GM18511 (cell line): ENCODE measurements at regions not wholly inside any gene's neighbourhood (a gene's known extent, or its start where the extent isn't known, plus 50 kb on each side); places are given as distances from the start of the nearest gene placed in this dataset.
"Not testable (repeated sequence)": the region's sequence is repeated elsewhere in the genome, so short reads cannot be mapped to it uniquely, and the experiment has no call there.

ENCODE experiments used
- ATAC-seq: cut with Tn5 transposase; IDR thresholded peaks from one replicate; pipeline ENCODE4 v1.9.1; 2021; ENCODE audit warnings: mild to moderate bottlenecking, moderate library complexity; ENCODE audit not compliant: unreplicated experiment

- no peak for ATAC-seq
Observed at GRCh38 chr5:1638658-1639400, 115.1 kb upstream of the LPCAT1 start.

- ATAC-seq: no peak
Observed at GRCh38 chr5:1637639-1638481, 114.1 kb upstream of the LPCAT1 start.

DNA sequence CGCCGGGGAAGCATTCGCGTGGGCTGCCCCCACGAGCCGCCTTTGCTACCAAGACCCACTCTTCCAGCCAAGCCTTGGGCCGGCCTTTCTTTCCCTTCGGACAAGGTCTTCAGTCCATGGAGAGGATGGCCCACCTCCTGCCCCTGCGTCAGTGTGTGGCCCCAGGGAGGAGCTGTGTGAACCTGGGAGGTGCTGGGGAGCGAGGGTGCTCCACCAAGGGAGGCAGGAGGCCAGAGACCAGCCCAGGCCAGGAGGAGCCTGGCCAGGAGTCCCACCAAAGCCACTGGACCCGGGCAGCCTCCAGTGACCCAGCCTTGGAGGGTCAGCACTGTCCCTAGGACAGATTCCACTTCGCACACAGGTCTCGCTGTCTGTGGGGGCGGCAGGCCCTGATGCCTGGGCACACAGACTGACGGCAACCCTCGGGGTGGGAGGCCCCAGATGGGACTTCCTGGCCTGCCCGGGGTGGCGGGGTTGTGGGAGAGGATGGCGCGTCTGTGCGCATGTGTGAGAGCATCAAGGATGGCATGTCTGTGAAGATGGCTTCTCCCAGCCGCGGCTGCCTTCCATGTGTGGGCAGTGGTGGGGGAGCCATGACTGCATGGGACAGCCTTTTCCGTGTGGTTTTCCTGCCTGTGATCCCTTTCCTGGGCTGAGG lies 113.3 kb upstream of the LPCAT1 start:
- ATAC-seq: no peak

- not testable (repeated sequence) for ATAC-seq
Observed at GRCh38 chr5:1636208-1636770, 112.5 kb upstream of the LPCAT1 start.

- ATAC-seq: not testable (repeated sequence)
Observed at GRCh38 chr5:1635477-1635876, 111.7 kb upstream of the LPCAT1 start.

DNA sequence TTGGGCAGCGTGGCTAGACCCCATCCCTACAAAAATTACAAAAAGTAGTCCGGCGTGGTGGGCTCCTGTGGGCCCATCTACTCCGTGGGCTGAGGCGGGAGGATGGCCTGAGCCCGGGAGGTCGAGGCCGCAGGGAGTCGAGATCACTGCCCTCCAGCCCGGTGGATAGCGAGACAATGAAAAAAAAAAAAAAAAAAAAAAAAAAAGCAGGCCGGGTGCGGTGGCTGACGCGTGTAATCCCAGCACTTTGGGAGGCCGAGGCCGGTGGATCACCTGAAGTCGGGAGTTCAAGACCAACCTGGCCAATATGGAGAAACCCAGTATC lies 110.5 kb upstream of the LPCAT1 start:
- no peak for ATAC-seq

DNA sequence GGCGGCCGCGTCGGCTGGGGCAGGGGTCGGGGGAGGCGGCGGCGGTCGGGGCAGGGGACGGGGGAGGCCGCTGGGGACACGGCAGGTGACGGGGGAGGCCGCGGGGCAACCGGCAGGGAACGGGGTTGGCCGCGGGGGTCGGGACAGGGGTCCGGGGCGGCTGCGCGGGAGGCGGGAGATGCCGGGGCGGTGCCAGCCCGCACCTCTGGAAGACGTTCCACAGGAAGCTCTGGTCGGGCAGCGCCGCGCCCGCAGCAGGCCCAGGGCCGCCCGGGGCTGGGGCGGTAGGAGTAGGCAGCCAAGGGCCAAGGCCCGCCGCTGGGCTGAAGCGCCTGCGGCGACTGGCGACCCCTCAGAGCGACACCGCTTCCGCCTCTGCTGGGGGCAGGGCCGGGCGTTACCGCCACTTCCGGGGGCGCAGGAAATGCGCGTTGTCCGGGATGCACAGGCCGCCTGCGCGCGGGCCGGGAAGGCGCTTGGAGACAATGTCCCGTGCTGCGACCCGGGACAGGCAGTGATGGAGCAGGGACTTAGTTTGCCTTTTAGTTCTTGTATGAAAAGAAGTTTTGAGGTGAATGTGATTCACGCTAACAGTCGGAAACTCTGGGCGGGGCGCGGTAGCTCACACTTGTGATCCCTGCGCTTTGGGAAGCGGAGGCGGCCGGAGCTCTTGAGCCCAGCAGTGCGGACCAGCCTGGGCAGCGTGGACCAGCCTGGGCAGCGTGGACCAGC lies 110.0 kb upstream of the LPCAT1 start:
- peak; percentile 99 for ATAC-seq

DNA sequence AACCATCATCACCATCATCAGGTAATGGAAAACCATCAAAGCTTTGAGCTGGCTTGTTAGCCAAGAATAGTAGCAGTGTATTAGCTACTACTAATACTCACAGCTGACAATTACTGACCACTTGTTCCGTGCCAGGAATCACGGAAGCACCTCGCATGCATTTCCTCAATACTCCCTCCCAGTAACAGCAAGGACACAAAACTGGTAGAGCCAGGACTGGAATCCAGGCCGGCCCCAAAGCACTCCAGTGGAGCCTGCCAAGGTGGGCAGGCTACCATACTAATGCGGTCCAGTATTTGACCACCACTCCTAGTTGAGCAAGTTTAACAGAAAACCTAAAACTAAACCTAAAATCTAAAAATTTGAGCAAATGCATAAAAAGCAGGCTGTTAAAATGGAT lies 107.2 kb upstream of the LPCAT1 start:
- not testable (repeated sequence) for ATAC-seq

GRCh38 chr5:1626397-1626796 lies 102.6 kb upstream of the LPCAT1 start:
- ATAC-seq: not testable (repeated sequence)

GRCh38 chr5:1619531-1619930 lies 95.8 kb upstream of the LPCAT1 start:
- ATAC-seq: not testable (repeated sequence)

DNA sequence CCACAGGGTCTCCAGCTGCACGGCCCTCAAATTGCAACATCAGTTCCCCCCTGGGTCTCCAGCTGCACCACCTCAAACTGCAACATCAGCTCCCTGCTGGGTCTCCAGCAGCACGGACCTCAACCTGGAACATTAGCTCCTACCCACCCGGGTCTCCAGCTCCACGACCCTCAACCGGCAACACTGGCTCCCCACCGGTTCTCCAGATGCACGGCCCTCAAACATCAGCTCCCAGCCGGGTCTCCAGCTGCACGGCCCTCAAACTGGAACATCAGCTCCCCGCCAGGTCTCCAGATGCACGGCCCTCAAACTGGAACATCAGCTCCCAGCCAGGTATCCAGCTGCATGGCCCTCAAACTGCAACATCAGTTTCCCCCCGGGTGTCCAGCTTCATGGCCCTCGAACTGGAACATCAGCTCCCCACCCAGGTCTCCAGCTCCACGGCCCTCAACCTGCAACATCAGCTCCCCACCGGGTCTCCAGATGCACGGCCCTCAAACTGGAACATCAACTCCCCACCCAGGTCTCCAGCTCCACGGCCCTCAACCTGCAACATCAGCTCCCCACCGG lies 94.6 kb upstream of the LPCAT1 start:
- ATAC-seq: not testable (repeated sequence)

DNA sequence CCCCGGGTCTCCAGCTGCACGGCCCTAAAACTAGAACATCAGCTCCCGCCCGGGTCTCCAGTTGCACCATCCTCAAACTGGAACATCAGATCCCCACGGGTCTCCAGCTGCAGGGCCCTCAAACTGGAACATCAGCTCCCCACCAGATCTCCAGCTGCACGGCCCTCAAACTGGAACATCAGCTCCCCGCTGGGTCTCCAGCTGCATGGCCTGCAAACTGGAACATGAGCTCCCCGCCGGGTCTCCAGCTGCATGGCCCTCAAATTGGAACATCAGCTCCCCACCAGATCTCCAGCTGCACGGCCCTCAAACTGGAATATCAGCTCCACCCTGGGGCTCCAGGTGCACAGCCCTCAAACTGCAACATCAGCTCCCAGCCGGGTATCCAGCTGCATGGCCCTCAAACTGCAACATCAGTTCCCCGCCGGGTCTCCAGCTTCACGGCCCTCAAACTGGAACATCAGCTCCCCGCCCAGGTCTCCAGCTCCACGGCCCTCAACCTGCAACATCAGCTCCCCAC lies 93.5 kb upstream of the LPCAT1 start:
- ATAC-seq: not testable (repeated sequence)

- not testable (repeated sequence) for ATAC-seq
Observed at GRCh38 chr5:1613515-1613914, 89.8 kb upstream of the LPCAT1 start.

DNA sequence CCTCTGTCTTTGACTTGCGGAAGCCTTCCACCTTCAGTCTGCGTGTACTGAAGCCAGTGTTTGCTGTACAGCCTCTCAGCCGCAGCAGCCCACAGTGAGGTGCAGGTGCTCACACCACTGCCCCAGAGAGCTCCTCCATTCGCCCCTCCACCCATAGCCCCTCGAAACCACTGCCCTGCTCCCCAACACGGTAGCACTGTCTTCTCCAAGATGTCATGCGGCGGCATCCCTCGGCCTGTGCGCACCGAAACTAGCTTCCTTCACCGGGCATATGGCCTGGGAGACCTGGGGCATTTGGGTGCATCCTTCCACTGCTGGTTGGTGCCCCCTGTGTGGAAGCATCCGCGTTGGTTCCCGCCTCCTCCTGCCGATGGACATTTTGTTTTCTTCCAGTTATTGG lies 86.8 kb upstream of the LPCAT1 start:
- not testable (repeated sequence) for ATAC-seq

DNA sequence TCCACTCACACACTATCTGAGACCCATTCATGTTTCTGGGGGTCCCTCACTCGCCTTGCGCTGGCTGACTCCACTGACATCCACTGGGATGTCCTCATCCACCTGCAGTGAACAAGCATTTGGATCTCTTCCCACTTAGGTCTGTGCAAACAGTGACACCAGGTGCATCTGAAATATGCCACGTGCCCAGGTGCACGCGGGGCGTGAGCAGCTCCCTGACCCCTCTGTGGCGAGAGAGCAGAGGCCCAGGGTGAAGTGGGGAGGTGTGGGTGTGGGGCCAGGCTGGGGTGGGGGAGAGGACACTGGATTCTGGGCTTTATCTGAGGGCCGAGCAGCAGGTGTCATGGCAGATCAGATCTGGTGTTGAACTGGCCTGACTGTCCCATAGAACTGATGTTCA lies 85.4 kb upstream of the LPCAT1 start:
- not testable (repeated sequence) for ATAC-seq

GRCh38 chr5:1608336-1608735 lies 84.6 kb upstream of the LPCAT1 start:
- ATAC-seq: not testable (repeated sequence)

DNA sequence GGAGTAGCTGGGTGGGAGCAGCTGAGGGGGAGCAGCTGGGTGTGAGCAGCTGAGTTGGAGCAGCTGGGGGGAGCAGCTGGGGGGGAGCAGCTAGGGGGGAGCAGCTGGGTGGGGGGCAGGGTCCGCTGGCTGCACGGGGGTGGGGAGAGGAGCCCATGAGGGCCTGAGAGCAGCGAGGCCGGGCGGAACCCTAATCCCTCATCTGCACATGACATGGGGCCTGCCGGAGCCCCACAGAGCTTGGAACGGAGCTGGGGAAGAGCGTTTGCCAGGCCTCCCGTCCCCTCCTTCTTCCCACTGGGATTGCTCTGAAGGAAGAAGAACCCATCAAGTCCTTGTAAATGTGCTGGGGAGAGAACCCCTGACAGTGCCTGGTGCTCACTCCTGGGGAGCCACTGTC lies 83.2 kb upstream of the LPCAT1 start:
- ATAC-seq: not testable (repeated sequence)

- not testable (repeated sequence) for ATAC-seq
Observed at GRCh38 chr5:1603916-1604315, 80.2 kb upstream of the LPCAT1 start.

DNA sequence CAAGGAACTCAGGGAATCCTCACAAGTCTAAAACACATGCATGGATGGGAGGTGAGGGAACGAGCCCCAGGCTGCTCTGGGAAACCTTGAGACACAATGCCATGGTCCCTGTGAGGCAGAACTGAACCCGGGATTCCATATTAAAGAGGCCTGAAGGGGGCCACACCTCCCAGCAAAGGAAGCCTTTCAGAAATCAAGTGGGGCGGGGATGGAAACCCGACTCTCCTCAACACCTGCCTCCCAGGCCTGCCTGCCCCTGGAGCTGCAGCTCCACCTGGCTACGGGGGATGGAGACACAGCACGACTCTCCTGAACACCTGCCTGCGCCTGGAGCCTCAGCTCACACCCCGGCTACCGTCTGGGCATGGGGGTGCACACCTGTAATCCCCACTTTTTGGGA lies 77.8 kb upstream of the LPCAT1 start:
- not testable (repeated sequence) for ATAC-seq
